A673 (cell line): ENCODE measurements at regions not wholly inside any gene's neighbourhood (a gene's known extent, or its start where the extent isn't known, plus 50 kb on each side); places are given as distances from the start of the nearest gene placed in this dataset.

ENCODE experiments used
- BruUV-seq: library from RNA; stranded (reverse); fragments of 400-500 nt; replicated peaks from 2 replicates; lab custom pipeline; 2021; lab: Mats Ljungman, UMichigan
- CTCF ChIA-PET: fragments of 300-600 bp; sonication (Branson Sonifier 250); formaldehyde crosslinking; loops from one replicate; lab custom pipeline; 2022; ENCODE audit warnings: antibody characterized with exemption; lab: Charles Lee
- POLR2A ChIA-PET: fragments of 300-600 bp; sonication (Branson Sonifier 250); formaldehyde crosslinking; loops from one replicate; lab custom pipeline; 2022; ENCODE audit warnings: antibody characterized with exemption; ENCODE audit not compliant: low non-redundant PET; lab: Charles Lee
- DNase-seq: peaks from one replicate; pipeline ENCODE4 v3.0.0-alpha.2; 2015; ENCODE audit warnings: low spot score
- H3K27ac ChIP-seq: fragments of 200-600 bp; sonication (generic); 2 replicates; pipeline ENCODE4 v1.5.1; 2016; ENCODE audit warnings: mixed run types, low read depth, mild to moderate bottlenecking, mixed read lengths, antibody characterized with exemption, low read length; ENCODE audit not compliant: poor library complexity, severe bottlenecking
- H3K27me3 ChIP-seq: fragments of 200-600 bp; sonication (generic); replicated peaks from 2 replicates; pipeline ENCODE4 v1.6.1; 2017; ENCODE audit warnings: mixed run types, low read depth, mild to moderate bottlenecking, mixed read lengths, antibody characterized with exemption, low read length; ENCODE audit not compliant: insufficient read depth, poor library complexity
- H3K36me3 ChIP-seq: fragments of 200-600 bp; sonication (generic); 2 replicates; pipeline ENCODE4 v1.6.1; 2016; ENCODE audit warnings: mixed run types, mild to moderate bottlenecking, mixed read lengths, antibody characterized with exemption, low read length; ENCODE audit not compliant: insufficient read depth, poor library complexity, severe bottlenecking
- H3K4me1 ChIP-seq: fragments of 200-600 bp; sonication (generic); 2 replicates; pipeline ENCODE4 v1.6.1; 2017; ENCODE audit warnings: mixed run types, mild to moderate bottlenecking, mixed read lengths, antibody characterized with exemption, low read length; ENCODE audit not compliant: insufficient read depth, poor library complexity, severe bottlenecking
- H3K4me3 ChIP-seq: fragments of 200-600 bp; sonication (generic); 2 replicates; pipeline ENCODE4 v1.5.1; 2016; ENCODE audit warnings: low read depth, mixed run types, mild to moderate bottlenecking, mixed read lengths, low read length; ENCODE audit not compliant: poor library complexity, severe bottlenecking
- H3K9me3 ChIP-seq: fragments of 200-600 bp; sonication (generic); 2 replicates; pipeline ENCODE4 v1.6.1; 2016; ENCODE audit warnings: mixed run types, low read depth, mild to moderate bottlenecking, mixed read lengths, antibody characterized with exemption, low read length; ENCODE audit not compliant: poor library complexity, severe bottlenecking
- EZH2 ChIP-seq: fragments of 200-600 bp; sonication (generic); IDR thresholded peaks from 2 replicates; pipeline ENCODE4 v1.6.1; 2017; ENCODE audit warnings: borderline replicate concordance, low read depth, mild to moderate bottlenecking, mixed read lengths, antibody characterized with exemption, low read length; ENCODE audit not compliant: poor library complexity, severe bottlenecking
- intact Hi-C: fragments of 100-400 bp; cut with micrococcal nuclease; formaldehyde crosslinking; loops from one replicate; pipeline ENCODE4 v1.10.0; 2022; ENCODE audit not compliant: unreplicated experiment
- TF ChIP-seq, protein P1 (sequence below): fragments of 300-800, 200-600 bp; sonication (generic); conservative IDR thresholded peaks from 2 replicates; pipeline ENCODE4 v1.5.1; 2017; ENCODE audit warnings: low read depth, mild to moderate bottlenecking, antibody characterized with exemption, low read length, moderate library complexity, mixed read lengths

DNA sequence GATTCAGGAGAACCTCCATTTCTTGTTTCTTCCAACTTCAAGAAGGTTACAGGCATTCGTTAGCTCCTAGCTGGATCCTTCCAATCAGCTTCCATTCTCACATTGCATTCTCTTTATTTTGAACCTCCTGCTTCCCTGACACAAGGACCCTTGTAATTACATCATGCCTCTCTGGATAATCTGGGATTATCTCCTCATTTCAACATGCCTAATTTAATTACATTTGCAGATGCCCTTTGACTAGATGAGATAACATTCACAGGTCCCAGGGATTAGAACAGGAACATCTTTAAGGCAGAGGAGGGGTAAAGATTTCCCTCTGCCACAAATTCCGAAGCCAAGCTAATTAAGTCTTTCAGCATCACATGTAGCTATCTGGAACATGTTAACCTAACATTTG lies 753.8 kb upstream of the PCDH7 start:
- ChIA-PET POLR2A (no interaction called here), CTCF (no interaction called here)
- H3K4me1 ChIP-seq = no peaks in the 10 kb centered on the region
- H3K9me3 ChIP-seq = no peaks in the 10 kb centered on the region
- no peak overlapping the region for H3K4me3 ChIP-seq
- no peaks in the 10 kb centered on the region for H3K36me3 ChIP-seq
- DNase-seq = peak; percentile 18
- H3K27me3 ChIP-seq = no peaks in the 10 kb centered on the region
- BruUV-seq = no TSS peak
- no peak overlapping the region for H3K27ac ChIP-seq
- TF ChIP-seq, protein P1, sequence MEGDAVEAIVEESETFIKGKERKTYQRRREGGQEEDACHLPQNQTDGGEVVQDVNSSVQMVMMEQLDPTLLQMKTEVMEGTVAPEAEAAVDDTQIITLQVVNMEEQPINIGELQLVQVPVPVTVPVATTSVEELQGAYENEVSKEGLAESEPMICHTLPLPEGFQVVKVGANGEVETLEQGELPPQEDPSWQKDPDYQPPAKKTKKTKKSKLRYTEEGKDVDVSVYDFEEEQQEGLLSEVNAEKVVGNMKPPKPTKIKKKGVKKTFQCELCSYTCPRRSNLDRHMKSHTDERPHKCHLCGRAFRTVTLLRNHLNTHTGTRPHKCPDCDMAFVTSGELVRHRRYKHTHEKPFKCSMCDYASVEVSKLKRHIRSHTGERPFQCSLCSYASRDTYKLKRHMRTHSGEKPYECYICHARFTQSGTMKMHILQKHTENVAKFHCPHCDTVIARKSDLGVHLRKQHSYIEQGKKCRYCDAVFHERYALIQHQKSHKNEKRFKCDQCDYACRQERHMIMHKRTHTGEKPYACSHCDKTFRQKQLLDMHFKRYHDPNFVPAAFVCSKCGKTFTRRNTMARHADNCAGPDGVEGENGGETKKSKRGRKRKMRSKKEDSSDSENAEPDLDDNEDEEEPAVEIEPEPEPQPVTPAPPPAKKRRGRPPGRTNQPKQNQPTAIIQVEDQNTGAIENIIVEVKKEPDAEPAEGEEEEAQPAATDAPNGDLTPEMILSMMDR = no peak
- intact Hi-C loops = no loop called here

DNA sequence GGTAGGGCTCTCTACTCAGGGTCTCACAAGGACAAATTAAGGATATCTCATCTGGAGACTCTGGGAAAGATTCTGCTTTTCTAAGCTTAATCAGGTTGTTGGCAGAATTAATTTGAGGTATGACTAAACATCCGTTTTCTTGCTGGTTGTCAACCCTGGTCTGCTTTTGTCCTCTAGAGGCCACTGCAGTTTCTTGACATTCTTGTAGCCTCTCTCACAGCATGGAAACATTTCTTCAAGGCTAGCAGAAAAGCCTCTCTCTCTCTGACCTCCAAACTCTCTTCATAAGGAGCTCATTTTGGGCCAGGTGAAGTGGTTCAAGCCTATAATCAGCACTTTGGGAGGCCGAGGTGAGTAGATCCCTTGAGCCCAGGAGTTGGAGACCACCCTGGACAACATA lies 749.5 kb upstream of the PCDH7 start:
- H3K4me1 ChIP-seq = no peaks in the 10 kb centered on the region
- DNase-seq = peak; percentile 64

DNA sequence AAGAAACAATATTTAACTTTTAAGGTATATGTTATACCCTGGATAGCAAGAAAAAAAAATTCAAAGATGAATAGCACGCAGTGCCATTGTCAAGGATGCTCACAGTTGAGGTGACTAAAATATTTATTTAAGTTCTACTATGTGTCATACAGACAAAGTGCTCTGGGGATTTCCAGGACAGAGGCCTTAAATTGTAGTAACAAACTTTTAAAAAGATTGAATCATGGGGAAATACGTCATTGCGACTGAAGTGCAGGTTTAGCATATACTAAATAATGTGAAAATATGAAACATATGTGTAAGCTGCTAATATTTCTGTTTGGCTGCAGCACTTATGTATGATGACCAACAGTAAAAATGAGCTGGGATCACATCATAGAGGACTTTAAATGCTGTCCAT lies 748.0 kb upstream of the PCDH7 start:
- no peak for DNase-seq
- TF ChIP-seq, protein P1 = no peak
- no peak for TF ChIP-seq EZH2
- H3K36me3 ChIP-seq = no peaks in the 10 kb centered on the region
- CTCF ChIA-PET = no interaction called here
- intact Hi-C loops = no loop called here
- POLR2A ChIA-PET = no interaction called here
- BruUV-seq = no TSS peak
- H3K27ac ChIP-seq = no peak overlapping the region
- H3K27me3 ChIP-seq = no peaks in the 10 kb centered on the region
- no peaks in the 10 kb centered on the region for H3K4me1 ChIP-seq
- no peak overlapping the region for H3K4me3 ChIP-seq
- no peaks in the 10 kb centered on the region for H3K9me3 ChIP-seq

More for the DNA sequence above, 749.5 kb upstream of the PCDH7 start:
- no peak overlapping the region for H3K27ac ChIP-seq
- ChIA-PET POLR2A (no interaction called here), CTCF (interaction anchor here (0.7 kb wide), 1 partner anchor 1075 kb away, joined by 3 read pairs; no protein-coding TSS in a partner anchor)
- TF ChIP-seq EZH2 = no peak
- TF ChIP-seq, protein P1 = peak; percentile 48
- intact Hi-C loops = no loop called here
- H3K4me3 ChIP-seq = no peak overlapping the region
- H3K36me3 ChIP-seq = no peaks in the 10 kb centered on the region
- no peaks in the 10 kb centered on the region for H3K9me3 ChIP-seq
- no TSS peak for BruUV-seq
- H3K27me3 ChIP-seq = no peaks in the 10 kb centered on the region
